KMS-11 (cell line): ENCODE measurements at regions not wholly inside any gene's neighbourhood (a gene's known extent, or its start where the extent isn't known, plus 50 kb on each side); places are given as distances from the start of the nearest gene placed in this dataset.

Source experiments
- H2AFZ ChIP-seq: fragments of 200-600 bp; sonication (generic); 2 replicates; pipeline ENCODE4 v1.6.1; 2016; ENCODE audit warnings: antibody characterized with exemption, mixed run types, low read depth
- H3K27ac ChIP-seq: fragments of 200-600 bp; sonication (generic); 2 replicates; pipeline ENCODE4 v1.6.1; 2016; ENCODE audit warnings: mild to moderate bottlenecking, mixed run types
- H3K27me3 ChIP-seq: fragments of 200-600 bp; sonication (generic); 2 replicates; pipeline ENCODE4 v1.6.1; 2017; ENCODE audit warnings: mild to moderate bottlenecking, low read depth, mixed run types, moderate library complexity; ENCODE audit not compliant: insufficient read depth
- H3K36me3 ChIP-seq: fragments of 200-600 bp; sonication (generic); 2 replicates; pipeline ENCODE4 v1.6.1; 2017; ENCODE audit warnings: mild to moderate bottlenecking, mixed run types; ENCODE audit not compliant: insufficient read depth
- H3K4me1 ChIP-seq: fragments of 200-600 bp; sonication (generic); 2 replicates; pipeline ENCODE4 v1.6.1; 2016; ENCODE audit warnings: mild to moderate bottlenecking, low read depth, mixed run types; ENCODE audit not compliant: poor library complexity, severe bottlenecking
- H3K4me2 ChIP-seq: fragments of 200-600 bp; sonication (generic); 2 replicates; pipeline ENCODE4 v1.7.0; 2016; ENCODE audit warnings: mild to moderate bottlenecking, mixed run types
- H3K4me3 ChIP-seq: fragments of 200-600 bp; sonication (generic); IDR thresholded peaks from 2 replicates; pipeline ENCODE4 v1.6.1; 2017; ENCODE audit warnings: low read depth, low read length, mixed read lengths; ENCODE audit not compliant: insufficient read depth
- H3K79me2 ChIP-seq: fragments of 200-600 bp; sonication (generic); 2 replicates; pipeline ENCODE4 v1.6.1; 2016; ENCODE audit warnings: low read depth, mixed run types; ENCODE audit not compliant: insufficient read depth
- H3K9ac ChIP-seq: fragments of 200-600 bp; sonication (generic); 2 replicates; pipeline ENCODE4 v1.6.1; 2016; ENCODE audit warnings: mild to moderate bottlenecking, mixed run types
- H4K20me1 ChIP-seq: fragments of 200-600 bp; sonication (generic); 2 replicates; pipeline ENCODE4 v1.6.1; 2016; ENCODE audit warnings: mild to moderate bottlenecking, mixed run types; ENCODE audit not compliant: insufficient read depth
- TF ChIP-seq, protein P1 (sequence below): fragments of 200-600 bp; sonication (generic); conservative IDR thresholded peaks from 2 replicates; pipeline ENCODE4 v1.6.1; 2017; ENCODE audit warnings: low read depth, mild to moderate bottlenecking, antibody characterized with exemption, low read length, moderate library complexity, mixed read lengths

DNA sequence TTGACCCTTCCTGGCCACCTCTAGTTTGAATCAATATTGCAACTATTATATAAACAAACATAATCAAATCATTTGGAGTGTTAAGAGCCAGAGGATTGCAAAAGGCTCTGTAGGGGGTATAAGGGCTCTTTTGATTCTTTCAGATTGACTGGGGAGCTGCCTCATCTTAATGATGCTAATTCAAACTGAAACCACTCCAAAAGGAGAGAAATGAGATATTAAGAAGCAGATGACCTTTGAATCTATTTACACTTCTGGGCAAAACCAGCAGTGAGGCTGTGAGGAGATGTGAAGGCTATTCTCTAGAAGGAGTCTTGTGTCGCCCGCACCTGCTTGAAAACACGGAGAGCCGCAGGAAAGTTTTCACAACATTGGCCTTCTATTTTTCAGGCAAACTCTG is 311.2 kb upstream of the CRIM1 start:
- Histone ChIP-seq H3K4me3 (no peak overlapping the region), H3K79me2 (no peaks in the 10 kb centered on the region), H3K27me3 (no peaks in the 10 kb centered on the region), H2AFZ (no peak overlapping the region), H3K9ac (no peak overlapping the region), H3K27ac (no peak overlapping the region), H3K4me1 (no peaks in the 10 kb centered on the region), H3K4me2 (no peak overlapping the region), H4K20me1 (no peaks in the 10 kb centered on the region), H3K36me3 (no peaks in the 10 kb centered on the region)
- TF ChIP-seq, protein P1, sequence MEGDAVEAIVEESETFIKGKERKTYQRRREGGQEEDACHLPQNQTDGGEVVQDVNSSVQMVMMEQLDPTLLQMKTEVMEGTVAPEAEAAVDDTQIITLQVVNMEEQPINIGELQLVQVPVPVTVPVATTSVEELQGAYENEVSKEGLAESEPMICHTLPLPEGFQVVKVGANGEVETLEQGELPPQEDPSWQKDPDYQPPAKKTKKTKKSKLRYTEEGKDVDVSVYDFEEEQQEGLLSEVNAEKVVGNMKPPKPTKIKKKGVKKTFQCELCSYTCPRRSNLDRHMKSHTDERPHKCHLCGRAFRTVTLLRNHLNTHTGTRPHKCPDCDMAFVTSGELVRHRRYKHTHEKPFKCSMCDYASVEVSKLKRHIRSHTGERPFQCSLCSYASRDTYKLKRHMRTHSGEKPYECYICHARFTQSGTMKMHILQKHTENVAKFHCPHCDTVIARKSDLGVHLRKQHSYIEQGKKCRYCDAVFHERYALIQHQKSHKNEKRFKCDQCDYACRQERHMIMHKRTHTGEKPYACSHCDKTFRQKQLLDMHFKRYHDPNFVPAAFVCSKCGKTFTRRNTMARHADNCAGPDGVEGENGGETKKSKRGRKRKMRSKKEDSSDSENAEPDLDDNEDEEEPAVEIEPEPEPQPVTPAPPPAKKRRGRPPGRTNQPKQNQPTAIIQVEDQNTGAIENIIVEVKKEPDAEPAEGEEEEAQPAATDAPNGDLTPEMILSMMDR, result no peak

DNA sequence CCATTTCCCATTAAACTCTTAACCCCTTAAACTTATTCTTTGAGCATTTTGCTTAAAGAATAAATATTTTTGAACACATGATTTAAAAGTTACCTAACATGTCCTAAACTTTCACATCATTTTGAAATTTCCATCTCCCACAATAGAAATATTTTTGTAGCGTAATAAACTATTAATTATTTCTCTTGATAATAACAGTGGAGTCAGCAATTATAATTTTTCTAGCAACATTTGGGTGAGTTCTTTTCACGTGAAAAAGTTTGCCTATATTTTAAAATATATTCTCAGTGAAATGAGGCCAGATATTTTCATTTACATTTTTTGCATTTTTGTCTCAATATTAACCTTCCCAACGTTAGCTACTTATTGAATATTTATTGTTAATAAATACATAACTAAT is 320.4 kb upstream of the CRIM1 start:
- no peaks in the 10 kb centered on the region for H4K20me1 ChIP-seq
- H3K79me2 ChIP-seq, result no peaks in the 10 kb centered on the region
- no peaks in the 10 kb centered on the region for H3K27me3 ChIP-seq
- H3K4me3 ChIP-seq, result no peak overlapping the region
- H3K4me2 ChIP-seq, result no peak overlapping the region
- no peaks in the 10 kb centered on the region for H3K36me3 ChIP-seq
- TF ChIP-seq, protein P1, result no peak
- no peaks in the 10 kb centered on the region for H3K4me1 ChIP-seq
- no peak overlapping the region for H3K9ac ChIP-seq
- H3K27ac ChIP-seq, result no peak overlapping the region
- no peak overlapping the region for H2AFZ ChIP-seq

DNA sequence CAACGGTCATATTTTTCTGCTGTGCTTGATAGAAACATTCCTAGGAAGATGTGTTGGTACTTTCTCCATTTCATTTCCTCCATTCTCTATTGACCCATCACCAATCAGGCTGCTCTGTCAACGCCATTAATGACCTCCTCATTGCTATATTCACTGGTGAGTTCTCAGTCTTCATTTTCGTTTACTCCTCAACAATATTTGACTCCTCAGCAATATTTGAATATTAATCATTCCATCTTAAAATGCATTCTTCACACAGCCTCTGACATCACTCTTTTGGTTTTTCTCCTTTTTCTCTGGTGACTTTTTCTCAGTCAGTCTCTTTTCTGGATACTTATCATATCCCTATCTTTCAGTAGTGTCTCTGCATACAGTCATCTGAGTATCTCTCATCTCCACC is 323.5 kb upstream of the CRIM1 start:
- H3K36me3 ChIP-seq, result no peaks in the 10 kb centered on the region
- no peak overlapping the region for H3K27ac ChIP-seq
- H3K4me1 ChIP-seq, result no peaks in the 10 kb centered on the region
- no peaks in the 10 kb centered on the region for H3K79me2 ChIP-seq
- no peak overlapping the region for H3K4me2 ChIP-seq
- no peak overlapping the region for H2AFZ ChIP-seq
- TF ChIP-seq, protein P1, result no peak
- no peak overlapping the region for H3K9ac ChIP-seq
- no peaks in the 10 kb centered on the region for H3K27me3 ChIP-seq
- no peak overlapping the region for H3K4me3 ChIP-seq
- H4K20me1 ChIP-seq, result no peaks in the 10 kb centered on the region

DNA sequence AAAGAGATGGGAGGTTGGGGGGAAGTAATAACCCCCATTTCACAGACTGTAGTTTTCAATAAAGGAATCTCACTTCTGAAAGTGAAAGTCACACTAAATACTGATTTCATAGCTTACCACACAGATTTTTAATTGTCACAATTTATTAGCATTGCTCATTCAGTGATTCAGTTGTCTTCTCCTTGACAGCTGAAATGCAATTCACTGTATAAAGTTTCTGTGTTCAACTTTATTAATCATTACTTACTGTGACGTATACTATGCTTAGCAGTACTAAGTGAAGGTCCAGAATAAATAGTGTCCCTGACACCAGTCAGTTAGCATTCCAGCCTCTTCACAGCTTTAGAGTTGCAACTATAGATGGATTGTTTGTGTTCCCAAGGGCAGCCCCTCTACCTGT is 324.1 kb upstream of the CRIM1 start:
- Histone ChIP-seq H3K36me3 (no peaks in the 10 kb centered on the region), H3K27ac (no peak overlapping the region), H2AFZ (no peak overlapping the region), H3K4me3 (no peak overlapping the region), H3K4me2 (no peak overlapping the region), H3K27me3 (no peaks in the 10 kb centered on the region), H3K9ac (no peak overlapping the region), H3K79me2 (no peaks in the 10 kb centered on the region), H4K20me1 (no peaks in the 10 kb centered on the region), H3K4me1 (no peaks in the 10 kb centered on the region)
- TF ChIP-seq, protein P1, result no peak

DNA sequence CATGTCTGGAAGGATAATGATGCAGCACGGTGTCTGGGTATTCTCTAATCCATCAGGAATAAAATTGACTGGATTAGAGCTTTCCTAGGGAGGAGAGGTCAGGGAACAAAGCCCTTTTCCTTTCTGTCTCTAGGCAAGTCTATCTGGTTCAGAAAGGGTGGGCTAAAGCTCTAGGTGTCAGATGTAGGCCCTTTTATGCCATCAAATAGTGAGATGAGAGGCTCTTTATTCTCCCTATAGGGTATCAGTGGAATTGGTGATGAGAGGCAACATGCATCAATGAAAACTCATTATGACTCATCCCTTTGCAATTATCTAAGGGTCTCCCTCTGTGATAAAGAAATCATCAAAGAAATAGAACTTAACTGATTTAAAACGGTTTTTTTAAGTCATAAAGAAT is 328.0 kb upstream of the CRIM1 start:
- Histone ChIP-seq H3K4me2 (no peak overlapping the region), H3K27me3 (no peaks in the 10 kb centered on the region), H3K4me3 (no peak overlapping the region), H3K36me3 (no peaks in the 10 kb centered on the region), H3K9ac (no peak overlapping the region), H4K20me1 (no peaks in the 10 kb centered on the region), H2AFZ (no peak overlapping the region), H3K79me2 (no peaks in the 10 kb centered on the region), H3K27ac (no peak overlapping the region), H3K4me1 (no peaks in the 10 kb centered on the region)
- TF ChIP-seq, protein P1, result no peak
